Effector memory CD4-positive, alpha-beta T cell (primary cell): ENCODE measurements at regions not wholly inside any gene's neighbourhood (a gene's known extent, or its start where the extent isn't known, plus 50 kb on each side); places are given as distances from the start of the nearest gene placed in this dataset.

Experiments used
- DNase-seq, 3 donors: peaks; one replicate each; pipeline ENCODE4 v3.0.0-alpha.2; 2020
- H3K27ac ChIP-seq: 2 replicates; pipeline ENCODE4 v1.7.0; 2013; ENCODE audit warnings: mild to moderate bottlenecking, low read length, moderate library complexity; ENCODE audit not compliant: insufficient read depth, poor library complexity, severe bottlenecking
- H3K27me3 ChIP-seq: replicated peaks from 2 replicates; pipeline ENCODE4 v1.7.0; 2013; ENCODE audit warnings: mild to moderate bottlenecking, low read length; ENCODE audit not compliant: insufficient read depth, control insufficient read depth, poor library complexity, severe bottlenecking
- H3K36me3 ChIP-seq: 2 replicates; pipeline ENCODE4 v1.7.0; 2013; ENCODE audit warnings: mild to moderate bottlenecking, low read length, moderate library complexity; ENCODE audit not compliant: control insufficient read depth, insufficient read depth
- H3K4me1 ChIP-seq: 2 replicates; pipeline ENCODE4 v1.7.0; 2013; ENCODE audit warnings: low read length, mild to moderate bottlenecking; ENCODE audit not compliant: control insufficient read depth, insufficient read depth, poor library complexity, severe bottlenecking
- H3K4me3 ChIP-seq: 2 replicates; pipeline ENCODE4 v1.7.0; 2013; ENCODE audit warnings: low read length, low read depth, mild to moderate bottlenecking; ENCODE audit not compliant: insufficient read depth, poor library complexity, severe bottlenecking
- H3K9me3 ChIP-seq: 2 replicates; pipeline ENCODE4 v1.7.0; 2013; ENCODE audit warnings: mild to moderate bottlenecking, low read length, moderate library complexity; ENCODE audit not compliant: control insufficient read depth

DNA sequence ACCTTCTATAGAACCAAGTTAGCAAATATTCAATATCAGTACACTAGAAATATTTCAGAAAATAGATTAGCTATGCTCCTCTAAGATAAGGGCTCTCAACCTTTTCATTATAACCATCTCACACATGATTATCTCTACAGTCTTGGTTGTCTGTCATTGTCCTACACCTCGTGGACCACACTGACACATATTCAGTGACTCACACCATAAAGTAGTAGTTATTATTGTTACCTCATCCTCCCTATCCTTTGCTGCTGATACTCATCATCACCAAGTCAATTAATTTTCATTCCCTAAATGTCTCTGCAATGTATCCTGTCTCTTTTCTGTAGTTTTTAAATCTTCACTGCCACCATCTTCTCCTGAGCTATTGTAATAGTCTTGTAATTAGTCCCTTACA, 1309.2 kb upstream of the C9orf72 start:
- H3K27ac ChIP-seq: no peak overlapping the region
- H3K36me3 ChIP-seq: no peaks in the 10 kb centered on the region
- no peak for DNase-seq

DNA sequence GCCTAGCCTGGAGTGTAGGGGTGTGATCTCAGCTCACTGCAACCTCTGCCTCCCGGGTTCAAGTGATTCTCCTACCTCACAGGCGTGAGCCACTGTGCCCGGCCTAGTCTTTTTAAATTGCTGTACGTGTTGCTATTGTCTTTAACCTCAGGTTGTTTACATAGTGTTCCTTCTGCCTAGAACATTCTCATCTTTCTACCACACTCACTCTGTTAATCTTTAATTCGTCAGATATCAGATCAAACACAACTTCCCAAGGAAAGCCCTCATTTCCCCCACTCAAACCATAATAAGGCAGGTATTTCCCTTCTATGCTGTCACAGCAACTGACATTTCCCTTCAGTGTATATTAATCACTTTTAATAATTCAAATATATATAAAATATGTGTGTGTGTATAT, 1310.0 kb upstream of the C9orf72 start:
- DNase-seq: no peak
- Histone ChIP-seq H3K27ac (no peak overlapping the region), H3K36me3 (no peaks in the 10 kb centered on the region), H3K9me3 (no peaks in the 10 kb centered on the region), H3K4me1 (no peaks in the 10 kb centered on the region), H3K4me3 (no peak overlapping the region), H3K27me3 (no peaks in the 10 kb centered on the region)

More for the DNA sequence above, 1309.2 kb upstream of the C9orf72 start:
- Histone ChIP-seq H3K9me3 (no peaks in the 10 kb centered on the region), H3K4me3 (no peak overlapping the region), H3K4me1 (no peaks in the 10 kb centered on the region), H3K27me3 (no peaks in the 10 kb centered on the region)

DNA sequence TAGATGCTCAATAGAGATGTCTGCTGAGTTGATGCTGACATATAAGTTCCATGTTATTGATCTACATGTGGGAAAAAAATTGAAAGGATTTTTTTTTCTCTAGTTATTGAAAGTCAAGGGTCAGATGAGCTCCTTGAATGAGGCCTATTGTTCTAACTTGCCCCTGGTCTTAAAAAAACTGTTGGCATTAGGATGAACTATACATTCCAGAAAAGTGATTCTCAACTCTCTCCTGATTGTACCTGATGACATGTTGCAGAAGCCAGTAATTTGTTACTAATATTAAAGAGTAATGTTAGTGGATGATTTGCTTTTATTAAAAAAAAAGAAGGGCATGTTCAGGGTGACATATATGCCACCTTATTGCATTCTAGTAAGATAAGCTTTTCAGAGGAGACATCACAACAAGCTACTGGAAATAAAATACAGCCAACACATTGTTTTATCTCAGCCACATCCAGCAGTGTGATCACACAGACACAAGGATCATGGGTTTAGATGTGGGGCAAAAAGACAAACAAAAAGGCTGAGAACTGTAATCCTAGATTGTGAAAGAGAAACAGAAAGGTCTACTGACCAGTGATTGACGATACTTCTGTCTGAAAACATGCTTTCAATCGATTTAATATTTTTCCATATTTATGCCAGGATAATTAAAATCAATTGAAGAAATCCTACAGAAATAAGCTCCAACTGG, 1314.1 kb upstream of the C9orf72 start:
- Histone ChIP-seq H3K9me3 (no peaks in the 10 kb centered on the region), H3K4me3 (no peak overlapping the region), H3K27me3 (no peaks in the 10 kb centered on the region), H3K36me3 (no peaks in the 10 kb centered on the region), H3K4me1 (no peaks in the 10 kb centered on the region), H3K27ac (no peak overlapping the region)
- no peak for DNase-seq

DNA sequence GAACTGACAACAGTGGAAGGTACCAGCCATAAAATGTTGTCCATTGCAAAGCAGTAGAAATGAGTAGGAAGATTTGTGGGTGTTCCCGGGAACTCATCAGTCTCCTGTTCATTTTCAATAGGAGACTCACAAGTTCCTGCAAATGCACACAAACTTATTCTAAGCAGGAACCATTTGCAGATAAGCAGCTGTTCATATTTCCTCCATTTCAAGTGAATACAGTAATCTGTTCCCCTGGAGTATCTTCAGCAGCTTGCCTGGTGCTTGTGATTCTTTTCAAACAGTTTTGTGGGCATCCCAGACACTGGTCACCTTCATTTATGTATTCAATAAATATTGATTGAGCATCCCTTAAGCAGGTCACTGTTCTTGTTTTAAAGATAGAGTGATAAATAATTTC, 1315.5 kb upstream of the C9orf72 start:
- no peak overlapping the region for H3K27ac ChIP-seq
- no peak for DNase-seq

DNA sequence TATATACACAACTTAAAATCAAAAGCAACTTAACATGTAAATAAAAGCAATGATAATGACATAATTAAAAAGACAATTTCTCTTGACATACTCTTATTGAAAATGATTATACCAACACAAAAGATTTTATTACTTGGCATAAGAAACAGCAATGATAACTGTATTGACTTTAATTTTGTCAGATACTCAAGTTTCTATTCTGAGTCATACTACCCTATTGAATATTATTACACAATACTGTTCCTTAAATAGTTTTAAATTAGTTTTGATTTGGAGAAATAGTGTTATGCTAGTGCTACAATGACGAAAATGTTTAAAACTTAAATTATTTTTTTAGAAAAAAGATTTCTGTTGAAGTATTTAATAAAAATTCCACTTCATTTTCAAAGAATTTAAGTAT, 1319.3 kb upstream of the C9orf72 start:
- Histone ChIP-seq H3K4me3 (no peak overlapping the region), H3K27ac (no peak overlapping the region), H3K27me3 (no peaks in the 10 kb centered on the region), H3K4me1 (no peaks in the 10 kb centered on the region), H3K36me3 (no peaks in the 10 kb centered on the region), H3K9me3 (no peaks in the 10 kb centered on the region)
- DNase-seq: no peak

More for the DNA sequence above, 1315.5 kb upstream of the C9orf72 start:
- Histone ChIP-seq H3K9me3 (no peaks in the 10 kb centered on the region), H3K4me1 (no peaks in the 10 kb centered on the region), H3K36me3 (no peaks in the 10 kb centered on the region), H3K4me3 (no peak overlapping the region), H3K27me3 (no peaks in the 10 kb centered on the region)

DNA sequence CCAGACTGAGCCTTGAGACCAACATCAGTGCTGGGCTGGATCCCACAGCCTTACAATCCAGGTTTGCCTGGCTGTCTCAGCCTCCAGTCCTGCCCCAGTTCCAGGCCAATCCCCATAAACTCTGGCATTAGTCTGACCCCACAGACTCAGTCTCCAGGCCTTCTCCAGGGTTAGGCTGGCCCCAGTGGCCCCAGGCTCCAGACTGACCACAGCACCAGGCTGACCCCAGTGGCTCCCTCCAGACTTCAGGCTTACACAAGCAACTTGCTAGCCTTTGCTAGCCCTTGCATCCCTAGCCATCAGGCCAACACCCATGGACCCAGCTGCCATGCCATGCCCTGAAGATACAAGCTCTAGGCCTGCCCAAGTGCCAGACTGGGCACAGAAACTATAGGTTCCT, 1326.0 kb upstream of the C9orf72 start:
- Histone ChIP-seq H3K27me3 (no peaks in the 10 kb centered on the region), H3K9me3 (no peaks in the 10 kb centered on the region), H3K4me3 (no peak overlapping the region), H3K27ac (no peak overlapping the region), H3K4me1 (no peaks in the 10 kb centered on the region), H3K36me3 (no peaks in the 10 kb centered on the region)
- DNase-seq: no peak

DNA sequence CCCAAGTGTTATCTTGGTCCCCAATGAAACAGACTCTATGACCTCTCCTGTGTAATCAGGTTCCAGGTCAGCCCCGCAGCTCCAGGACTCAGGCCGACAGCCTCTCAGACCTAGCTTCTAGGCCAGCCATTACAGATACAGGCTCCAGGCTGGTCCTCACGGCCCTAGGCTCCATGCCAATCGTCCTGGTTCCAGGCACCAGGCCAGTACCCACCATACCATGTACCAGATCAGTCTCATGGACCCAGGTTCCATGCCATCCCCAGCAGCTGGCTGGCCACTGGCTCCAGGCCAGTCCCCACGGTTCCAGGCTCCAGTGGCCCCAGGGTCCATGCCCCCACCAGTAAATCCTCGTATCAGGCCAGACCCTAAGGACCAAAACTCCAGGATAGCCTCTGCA, 1326.6 kb upstream of the C9orf72 start:
- no peak overlapping the region for H3K27ac ChIP-seq
- H3K4me3 ChIP-seq: no peak overlapping the region
- H3K36me3 ChIP-seq: no peaks in the 10 kb centered on the region
- no peaks in the 10 kb centered on the region for H3K27me3 ChIP-seq
- DNase-seq: no peak
- no peaks in the 10 kb centered on the region for H3K4me1 ChIP-seq
- H3K9me3 ChIP-seq: no peaks in the 10 kb centered on the region

DNA sequence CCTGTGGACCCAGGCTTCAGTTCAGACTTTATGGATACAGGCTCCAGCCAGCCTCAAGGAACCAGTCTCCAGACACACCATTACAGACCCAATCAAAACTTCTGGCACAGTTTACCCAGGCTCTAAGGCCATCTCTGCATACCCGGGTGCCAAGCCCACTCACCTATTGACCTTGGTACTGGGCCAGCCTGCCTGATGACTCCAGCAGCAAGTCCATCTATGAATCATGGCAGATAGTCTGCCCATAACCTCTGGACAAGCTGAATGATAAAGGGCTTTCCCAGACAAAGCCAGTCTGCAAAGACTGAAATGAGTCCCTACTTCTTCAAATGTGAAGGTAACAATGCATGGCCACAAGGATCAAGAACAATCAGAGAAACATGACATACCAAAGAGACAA, 1327.1 kb upstream of the C9orf72 start:
- Histone ChIP-seq H3K4me3 (no peak overlapping the region), H3K4me1 (no peaks in the 10 kb centered on the region), H3K9me3 (no peaks in the 10 kb centered on the region), H3K27ac (no peak overlapping the region), H3K27me3 (no peaks in the 10 kb centered on the region), H3K36me3 (no peaks in the 10 kb centered on the region)
- no peak for DNase-seq

DNA sequence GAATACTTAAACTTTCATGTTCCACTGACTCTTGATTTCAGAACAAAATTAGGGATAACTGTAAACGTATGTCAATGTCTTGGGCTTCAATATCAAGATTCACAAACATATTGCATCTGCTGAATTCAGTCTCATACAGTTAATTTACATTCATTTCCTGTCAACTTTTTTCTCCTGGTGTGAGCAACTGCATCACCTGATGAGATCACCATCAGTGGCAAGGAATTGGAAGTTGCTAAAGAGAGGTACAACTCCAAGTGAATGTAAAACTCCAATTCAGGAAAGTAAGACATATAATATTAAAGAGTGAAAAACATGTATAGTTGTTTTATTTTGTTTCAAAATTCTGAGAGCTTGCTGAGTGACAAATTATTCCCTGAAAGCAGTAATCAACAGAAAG, 1336.2 kb upstream of the C9orf72 start:
- Histone ChIP-seq H3K9me3 (no peaks in the 10 kb centered on the region), H3K36me3 (no peaks in the 10 kb centered on the region), H3K4me1 (no peaks in the 10 kb centered on the region), H3K27ac (no peak overlapping the region), H3K27me3 (no peaks in the 10 kb centered on the region), H3K4me3 (no peak overlapping the region)
- no peak for DNase-seq

DNA sequence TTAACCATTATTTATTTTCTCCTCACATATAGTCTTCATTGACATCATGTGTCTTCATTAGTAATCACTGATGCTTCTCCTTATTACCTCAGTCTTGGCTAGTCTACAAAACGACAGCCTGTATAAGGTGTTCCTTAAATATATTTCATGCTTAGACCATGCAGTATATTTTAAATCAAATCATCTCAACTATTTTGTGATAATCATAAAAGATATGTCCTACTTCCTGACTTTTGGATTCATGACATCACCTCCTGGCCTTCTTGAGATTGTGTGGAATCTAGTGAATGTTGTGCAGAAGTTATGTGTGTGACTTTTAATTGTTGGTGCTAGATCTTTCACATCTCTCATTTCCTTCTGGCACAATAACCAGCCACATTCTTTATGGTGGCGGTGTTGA, 1339.3 kb upstream of the C9orf72 start:
- Histone ChIP-seq H3K4me1 (no peaks in the 10 kb centered on the region), H3K36me3 (no peaks in the 10 kb centered on the region), H3K4me3 (no peak overlapping the region), H3K27me3 (no peaks in the 10 kb centered on the region), H3K9me3 (no peaks in the 10 kb centered on the region), H3K27ac (no peak overlapping the region)
- no peak for DNase-seq
